GM18909 (cell line): ENCODE measurements at regions not wholly inside any gene's neighbourhood (a gene's known extent, or its start where the extent isn't known, plus 50 kb on each side); places are given as distances from the start of the nearest gene placed in this dataset.
"Not testable (repeated sequence)": the region's sequence is repeated elsewhere in the genome, so short reads cannot be mapped to it uniquely, and the experiment has no call there.

ENCODE experiments used
- ATAC-seq: cut with Tn5 transposase; IDR thresholded peaks from one replicate; pipeline ENCODE4 v1.9.1; 2021; ENCODE audit warnings: mild to moderate bottlenecking; ENCODE audit not compliant: unreplicated experiment, poor library complexity

GRCh38 chr1:102691592-102692090 is 416.7 kb downstream of the COL11A1 start:
- ATAC-seq: no peak

GRCh38 chr1:102687383-102687782 is 420.9 kb downstream of the COL11A1 start:
- ATAC-seq: no peak

GRCh38 chr1:102661481-102661880 is 446.8 kb downstream of the COL11A1 start:
- ATAC-seq: no peak

DNA sequence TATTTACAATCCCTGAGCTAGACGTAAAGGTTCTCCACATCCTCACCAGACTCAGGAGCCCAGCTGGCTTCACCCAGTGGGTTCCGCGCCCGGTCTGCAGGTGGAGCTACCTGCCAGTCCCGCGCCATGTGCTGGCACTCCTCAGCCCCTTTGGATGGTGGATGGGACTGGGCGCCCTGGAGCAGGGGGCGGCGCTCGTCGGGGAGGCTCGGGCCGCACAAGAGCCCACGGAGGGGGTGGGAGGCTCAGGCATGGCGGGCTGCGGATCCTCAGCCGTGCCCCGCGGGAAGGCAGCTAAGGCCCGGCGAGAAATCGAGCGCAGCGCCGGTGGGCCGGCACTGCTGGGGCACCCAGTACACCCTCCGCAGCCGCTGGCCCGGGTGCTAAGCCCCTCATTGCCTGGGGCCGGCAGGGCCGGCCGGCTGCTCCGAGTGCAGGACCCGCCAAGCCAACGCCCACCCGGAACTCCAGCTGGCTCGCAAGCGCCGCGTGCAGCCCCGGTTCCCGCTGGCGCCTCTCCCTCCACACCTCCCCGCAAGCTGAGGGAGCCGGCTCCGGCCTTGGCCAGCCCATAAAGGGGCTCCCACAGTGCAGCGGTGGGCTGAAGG is 448.3 kb downstream of the COL11A1 start:
- not testable (repeated sequence) for ATAC-seq

DNA sequence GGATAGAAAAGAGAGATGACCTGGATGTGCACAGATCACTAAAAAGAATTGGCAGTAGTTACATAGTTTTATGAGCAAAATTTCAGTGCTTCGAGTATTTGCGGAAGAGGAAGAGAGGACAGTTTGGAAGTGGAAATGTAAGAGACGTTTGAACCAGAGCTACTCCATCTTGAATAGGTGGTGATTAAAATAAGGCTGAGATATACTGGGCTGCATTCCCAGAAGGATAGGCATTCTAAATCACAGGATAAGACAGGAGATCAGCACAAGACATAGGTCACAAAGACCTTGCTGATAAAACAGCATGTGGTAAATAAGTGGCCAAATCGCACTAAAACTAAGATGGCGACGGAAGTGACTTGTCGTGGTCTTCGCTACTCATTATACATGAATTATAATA is 453.3 kb downstream of the COL11A1 start:
- no peak for ATAC-seq

GRCh38 chr1:102640872-102641271 is 467.4 kb downstream of the COL11A1 start:
- no peak for ATAC-seq

DNA sequence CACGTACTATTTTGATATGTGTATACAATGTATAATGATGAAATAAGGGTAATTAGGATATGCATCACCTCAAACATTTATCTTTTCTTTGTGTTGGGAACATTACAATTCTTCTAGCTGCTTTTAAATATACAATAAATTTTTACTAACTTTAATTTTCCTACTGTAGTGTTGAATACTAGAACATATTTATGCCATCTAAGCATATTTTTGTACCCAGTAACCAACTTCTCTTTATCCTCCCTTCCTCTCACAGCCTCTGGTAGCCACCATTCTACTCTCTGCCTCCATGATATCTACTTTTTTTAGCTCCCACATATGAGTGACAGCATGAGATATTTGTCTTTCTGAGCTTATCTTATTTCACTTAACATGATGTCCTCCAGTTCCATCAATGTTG is 468.0 kb downstream of the COL11A1 start:
- ATAC-seq: no peak

GRCh38 chr1:102631691-102632090 is 476.6 kb downstream of the COL11A1 start:
- ATAC-seq: no peak

GRCh38 chr1:102630041-102630440 is 478.3 kb downstream of the COL11A1 start:
- no peak for ATAC-seq

- ATAC-seq: no peak
These were observed 480.2 kb downstream of the COL11A1 start for GRCh38 chr1:102628109-102628613.

DNA sequence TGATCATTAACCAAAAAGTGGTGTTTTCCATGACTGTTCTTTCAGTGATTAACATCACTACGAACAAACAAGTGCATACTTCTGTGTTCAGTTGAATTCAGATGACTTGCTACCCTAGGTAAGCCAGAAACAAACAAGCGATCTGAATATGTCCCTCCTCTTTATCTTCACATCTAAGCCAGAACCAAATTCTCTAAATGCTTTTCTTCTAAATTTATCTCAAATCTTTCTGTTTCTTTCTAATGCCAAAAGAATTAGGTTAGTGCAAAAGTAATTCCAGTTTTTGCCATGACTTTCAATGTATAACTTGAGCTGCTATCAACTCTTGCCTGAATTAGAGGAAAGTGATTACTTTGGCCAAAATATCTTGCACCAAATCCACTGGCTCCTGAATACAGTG is 481.2 kb downstream of the COL11A1 start:
- ATAC-seq: no peak

DNA sequence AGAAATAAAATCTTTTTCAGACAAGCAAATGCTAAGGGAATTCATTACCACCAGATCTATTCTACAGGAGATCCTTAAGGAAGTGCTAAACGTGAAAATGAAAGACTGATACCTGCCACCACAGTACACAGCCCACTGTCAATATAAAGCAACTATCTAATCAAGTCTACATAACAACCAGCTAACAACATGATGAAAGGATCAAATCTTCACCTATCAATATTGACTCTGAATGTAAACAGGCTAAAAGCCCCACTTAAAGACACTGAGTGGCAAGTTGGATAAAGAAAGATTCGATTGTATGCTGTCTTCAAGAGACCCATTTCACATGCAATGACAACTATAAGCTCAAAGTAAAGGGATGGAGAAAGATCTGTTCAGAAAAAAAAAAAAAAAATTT is 492.4 kb downstream of the COL11A1 start:
- no peak for ATAC-seq

- ATAC-seq: no peak
These were observed 513.2 kb downstream of the COL11A1 start for GRCh38 chr1:102595106-102595505.

DNA sequence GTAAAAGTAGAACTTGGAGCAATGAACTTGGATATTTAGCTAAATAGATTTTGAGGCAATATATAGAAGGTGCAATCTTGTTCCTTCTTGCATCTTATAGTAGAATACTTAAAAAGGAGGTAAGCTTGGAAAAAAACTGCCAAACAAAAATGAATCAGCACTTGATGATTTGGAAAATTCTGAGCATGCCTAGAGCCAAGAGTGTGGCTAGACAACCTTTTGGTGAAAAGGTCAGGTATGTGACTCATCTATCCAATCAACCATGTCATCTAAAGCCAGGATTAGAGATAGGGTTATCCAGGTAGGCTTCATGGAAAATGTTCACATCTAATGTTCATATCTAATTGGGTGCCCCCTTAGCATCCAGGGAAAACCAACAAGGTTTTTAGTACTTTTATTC is 515.0 kb downstream of the COL11A1 start:
- no peak for ATAC-seq

DNA sequence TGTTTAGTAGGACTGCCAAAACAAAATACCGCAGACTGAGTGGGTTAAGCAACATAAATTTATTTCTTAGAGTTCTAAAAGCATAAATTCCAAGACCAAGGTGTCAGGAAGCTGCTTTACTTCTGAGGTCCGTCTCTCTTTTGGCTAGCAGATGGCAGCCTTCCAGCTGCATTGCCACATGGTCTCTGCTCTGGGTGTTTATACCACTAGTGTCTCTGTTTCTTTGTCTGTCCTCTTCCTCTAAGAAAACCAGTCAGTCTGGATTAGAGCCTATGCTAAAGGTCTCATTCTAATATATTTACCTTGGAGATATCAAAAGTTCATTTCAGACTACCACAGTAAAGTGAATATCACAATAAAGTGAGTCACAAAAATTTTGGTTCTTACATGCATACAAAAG is 519.8 kb downstream of the COL11A1 start:
- ATAC-seq: no peak

- ATAC-seq: no peak
These were observed 522.3 kb downstream of the COL11A1 start for GRCh38 chr1:102586022-102586421.

DNA sequence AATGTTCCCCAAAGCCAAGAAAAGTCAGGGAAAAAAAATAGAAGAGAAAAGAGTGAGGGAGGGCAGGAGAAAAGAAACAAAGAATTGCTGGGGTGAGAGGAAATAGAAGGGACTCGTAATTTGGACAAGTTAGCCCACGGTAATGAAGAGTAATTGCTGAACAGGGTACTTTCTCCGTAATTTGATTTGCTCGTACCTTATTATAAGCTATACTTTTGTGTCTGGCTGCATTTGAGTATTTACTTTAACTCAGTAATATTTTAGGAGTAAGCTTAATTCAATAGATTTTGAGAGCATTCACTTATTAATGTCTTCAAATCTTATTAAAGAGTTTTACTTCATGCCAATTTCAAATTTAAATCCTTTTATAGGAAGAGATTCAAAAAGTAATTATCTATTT is 527.5 kb downstream of the COL11A1 start:
- no peak for ATAC-seq

DNA sequence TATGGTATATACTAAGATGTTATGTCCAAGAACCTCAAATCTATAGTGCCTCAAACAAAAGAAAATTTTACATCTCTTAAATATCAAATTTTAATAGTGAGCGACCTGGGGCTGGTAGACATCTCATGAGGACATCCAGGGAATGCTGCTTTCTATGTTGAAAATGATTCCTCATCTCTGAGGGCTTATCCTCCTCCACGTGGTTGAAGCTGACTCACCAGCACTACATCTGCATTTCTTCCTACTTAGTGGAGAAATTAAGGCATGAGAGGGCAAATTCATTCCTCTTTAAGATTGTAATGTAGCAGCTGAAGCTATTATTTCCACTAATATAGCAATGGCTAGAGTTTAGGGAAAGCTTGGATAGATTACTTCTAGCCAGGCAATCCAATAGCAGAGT is 529.5 kb downstream of the COL11A1 start:
- no peak for ATAC-seq

DNA sequence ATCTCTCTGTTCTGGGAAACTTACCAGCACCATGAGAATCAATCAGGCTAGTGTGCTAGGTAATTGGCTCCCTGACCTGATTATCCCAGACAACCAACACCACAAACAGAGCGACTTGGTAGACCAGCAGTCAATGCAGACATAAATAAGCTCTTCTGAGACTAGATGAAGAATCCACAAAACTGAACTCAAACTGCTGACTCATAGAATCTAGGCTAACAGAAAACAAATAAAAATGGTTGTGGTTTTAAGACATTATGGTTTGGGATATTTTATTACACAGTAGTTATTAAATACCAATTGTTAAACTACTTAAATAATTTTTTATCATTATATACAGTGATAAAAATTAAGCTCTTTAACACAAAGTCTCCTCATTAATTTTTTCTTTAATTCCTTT is 535.7 kb downstream of the COL11A1 start:
- no peak for ATAC-seq

GRCh38 chr1:102566182-102566581 is 542.1 kb downstream of the COL11A1 start:
- no peak for ATAC-seq

GRCh38 chr1:102562380-102562779 is 545.9 kb downstream of the COL11A1 start:
- ATAC-seq: no peak

DNA sequence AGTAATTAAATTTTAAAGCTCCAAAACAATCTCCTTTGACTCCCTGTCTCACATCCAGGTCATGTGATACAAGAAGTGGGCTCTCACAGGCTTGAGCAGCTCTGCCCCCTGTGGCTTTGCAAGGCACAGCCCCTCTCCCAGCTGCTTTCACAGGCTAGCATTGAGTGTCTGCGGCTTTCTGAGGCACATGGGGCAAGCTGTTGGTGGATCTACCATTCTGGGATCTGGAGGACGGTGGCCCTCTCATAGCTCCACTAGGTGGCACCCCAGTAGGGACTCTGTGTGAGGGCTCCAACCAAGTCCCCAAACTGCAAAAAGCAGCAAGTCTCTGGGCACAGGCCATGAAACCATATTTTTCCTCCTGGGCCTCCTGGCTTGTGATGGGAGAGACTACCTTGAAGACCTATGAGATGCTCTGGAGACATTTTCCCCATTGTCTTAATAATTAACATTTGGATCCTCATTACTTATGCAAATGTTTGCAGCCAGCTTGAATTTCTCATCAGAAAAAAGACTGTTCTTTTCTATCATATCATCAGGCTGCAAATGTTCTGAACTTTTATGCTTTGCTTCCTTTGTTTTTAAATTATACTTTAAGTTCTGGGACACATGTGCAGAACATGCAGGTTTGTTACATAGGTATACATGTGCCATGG is 554.1 kb upstream of the OLFM3 start:
- ATAC-seq: peak; percentile 55
